ENCODE measurements at regions not wholly inside any gene's neighbourhood (a gene's known extent, or its start where the extent isn't known, plus 50 kb on each side); places are given as distances from the start of the nearest gene placed in this dataset.
A peak's percentile ranks its signal among the peaks of the same experiment; 100 is the strongest.

- Histone ChIP-seq H3K9ac (no peak overlapping the region), H3K36me3 (replicated peaks in 1 of 2; ENCODE audit: control insufficient read depth in 1 of 2, insufficient read depth in 2 of 2, low read length in 1 of 2) (no peaks in the 10 kb centered on the region), H3K27me3 (ENCODE audit: insufficient read depth) (no peaks in the 10 kb centered on the region), H3K4me2 (no peak overlapping the region), H4K20me1 (ENCODE audit: insufficient read depth) (no peaks in the 10 kb centered on the region), H3K4me3 (ENCODE audit: low read depth in 2 of 2, low read length in 1 of 2) (no peak overlapping the region), H3F3A (replicated peaks; ENCODE audit: insufficient read depth) (peaks cover 8% of the 10 kb centered on the region), H3K9me3 (no peaks in the 10 kb centered on the region), H2AFZ (ENCODE audit: low read depth) (no peak overlapping the region), H3K79me2 (ENCODE audit: insufficient read depth) (no peaks in the 10 kb centered on the region), H3K9me2 (no peaks in the 10 kb centered on the region), H3K4me1 (ENCODE audit: control insufficient read depth in 1 of 2, insufficient read depth in 2 of 2, low read depth in 1 of 2, low read length in 1 of 2) (peaks cover 0 to 6% of the 10 kb centered on the region in 2 experiments; a peak in 2 of 4 replicates), H3K27ac (ENCODE audit: low read depth in 2 of 2, low read length in 1 of 2) (no peak overlapping the region)
- ChIA-PET POLR2A (no interaction called here), CTCF (interaction anchor here (1.0 kb wide), 1 partner anchor 70 kb away, joined by 3 read pairs; no protein-coding TSS in a partner anchor)
- no peak for TF ChIP-seq YY1 (IDR thresholded peaks at IDR 0.05; ENCODE audit: low read depth)
- TF ChIP-seq IRF3 (IDR thresholded peaks at IDR 0.05; ENCODE audit: low read depth, low read length): no peak
- TF ChIP-seq USF2 (IDR thresholded peaks at IDR 0.05; ENCODE audit: borderline replicate concordance, low read depth, low read length): no peak
- no peak for DNase-seq
- 46% methylated on average over 1 of the region's 1 CpG for WGBS (ENCODE audit: low lambda C conversion rate)
These were observed 155.5 kb downstream of the SNX10 start for GRCh38 chr7:26447116-26447515.

GRCh38 chr7:26449175-26450165 lies 157.8 kb downstream of the SNX10 start:
- CTCF ChIA-PET: interaction anchor here (1.3 to 1.5 kb wide), 4 partner anchors 9 to 219 kb away, joined by 3 to 5 read pairs (median 3); no protein-coding TSS in a partner anchor
- TF ChIP-seq GATA2 (CRISPR knock-in tag; IDR thresholded peaks at IDR 0.05): no peak
- TF ChIP-seq YY1 (IDR thresholded peaks at IDR 0.05; ENCODE audit: low read depth): no peak
- TF ChIP-seq MXI1 (IDR thresholded peaks at IDR 0.05; ENCODE audit: low read depth, low read length): no peak
- Histone ChIP-seq H3K4me3 (ENCODE audit: low read depth in 2 of 2, low read length in 1 of 2) (no peak overlapping the region), H3K9ac (no peak overlapping the region), H3K9me2 (no peaks in the 10 kb centered on the region), H3K27ac (ENCODE audit: low read depth in 2 of 2, low read length in 1 of 2) (no peak overlapping the region; a peak in 1 of 4 replicates), H3K27me3 (ENCODE audit: insufficient read depth) (no peaks in the 10 kb centered on the region), H3F3A (replicated peaks; ENCODE audit: insufficient read depth) (peaks cover 8% of the 10 kb centered on the region), H4K20me1 (ENCODE audit: insufficient read depth) (no peaks in the 10 kb centered on the region), H3K36me3 (replicated peaks in 1 of 2; ENCODE audit: control insufficient read depth in 1 of 2, insufficient read depth in 2 of 2, low read length in 1 of 2) (no peaks in the 10 kb centered on the region), H3K4me1 (ENCODE audit: control insufficient read depth in 1 of 2, insufficient read depth in 2 of 2, low read depth in 1 of 2, low read length in 1 of 2) (peaks cover 0 to 2% of the 10 kb centered on the region in 2 experiments; a peak in 1 of 4 replicates), H2AFZ (ENCODE audit: low read depth) (peak overlapping the region; percentile 52; the same call in 1 of the 2 replicates), H3K79me2 (ENCODE audit: insufficient read depth) (no peaks in the 10 kb centered on the region), H3K4me2 (peak overlapping the region; percentile 12; the same call in 1 of the 2 replicates), H3K9me3 (no peaks in the 10 kb centered on the region)
- WGBS (ENCODE audit: low lambda C conversion rate): 47% methylated on average over 12 of the region's 12 CpGs
- DNase-seq: no peak
- POLR2A ChIA-PET: no interaction called here

- WGBS (ENCODE audit: low lambda C conversion rate): 53% methylated on average over 3 of the region's 3 CpGs
- no peaks in the 10 kb centered on the region for H3K79me2 ChIP-seq (ENCODE audit: insufficient read depth)
- H3K9ac ChIP-seq: no peak overlapping the region
- no peaks in the 10 kb centered on the region for H4K20me1 ChIP-seq (ENCODE audit: insufficient read depth)
- no peak overlapping the region for H3K4me3 ChIP-seq (ENCODE audit: low read depth in 2 of 2, low read length in 1 of 2)
- no peak overlapping the region for H2AFZ ChIP-seq (ENCODE audit: low read depth)
- H3K9me3 ChIP-seq: no peaks in the 10 kb centered on the region
- POLR2A ChIA-PET: no interaction called here
- H3K4me1 ChIP-seq (ENCODE audit: control insufficient read depth in 1 of 2, insufficient read depth in 2 of 2, low read depth in 1 of 2, low read length in 1 of 2): no peaks in the 10 kb centered on the region; a peak in 2 of 4 replicates
- CTCF ChIA-PET: interaction anchor here (0.6 to 1.4 kb wide), 7 partner anchors 12 to 219 kb away, joined by 3 to 4 read pairs (median 3); no protein-coding TSS in a partner anchor
- H3K36me3 ChIP-seq (replicated peaks in 1 of 2; ENCODE audit: control insufficient read depth in 1 of 2, insufficient read depth in 2 of 2, low read length in 1 of 2): no peaks in the 10 kb centered on the region
- H3K27ac ChIP-seq (ENCODE audit: low read depth in 2 of 2, low read length in 1 of 2): no peak overlapping the region
- H3K9me2 ChIP-seq: no peaks in the 10 kb centered on the region
- peaks cover 8% of the 10 kb centered on the region for H3F3A ChIP-seq (replicated peaks; ENCODE audit: insufficient read depth)
- no peaks in the 10 kb centered on the region for H3K27me3 ChIP-seq (ENCODE audit: insufficient read depth)
- H3K4me2 ChIP-seq: no peak overlapping the region
- no peak for DNase-seq
- TF ChIP-seq YY1 (IDR thresholded peaks at IDR 0.05; ENCODE audit: low read depth) (no peak), ZBTB33 (IDR thresholded peaks at IDR 0.05; ENCODE audit: borderline replicate concordance, low read depth) (no peak), CTCF (IDR thresholded peaks at IDR 0.05) (no peak), PBX3 (IDR thresholded peaks at IDR 0.05) (no peak), FOXM1 (IDR thresholded peaks at IDR 0.05; ENCODE audit: low read depth) (no peak), MAX (IDR thresholded peaks at IDR 0.05; ENCODE audit: low read depth) (no peak)
These were observed 160.3 kb downstream of the SNX10 start for GRCh38 chr7:26451997-26452396.

Measured in SK-N-SH (cell line).